HCT116 (cell line): ENCODE measurements at regions not wholly inside any gene's neighbourhood (a gene's known extent, or its start where the extent isn't known, plus 50 kb on each side); places are given as distances from the start of the nearest gene placed in this dataset.

Experiments
- ATAC-seq: fragments of 200-7000 bp; cut with Tn5 transposase; 2 replicates; pipeline ENCODE4 v1.9.1; 2020; ENCODE audit warnings: mild to moderate bottlenecking, moderate library complexity
- BruUV-seq: library from RNA; stranded (reverse); fragments of 400-500 nt; replicated peaks from 2 replicates; lab custom pipeline; 2021; lab: Mats Ljungman, UMichigan
- CTCF ChIA-PET: fragments of 300-600 bp; sonication (Branson Sonifier 250); formaldehyde crosslinking; loops from one replicate; lab custom pipeline; 2021; ENCODE audit warnings: antibody characterized with exemption; lab: Charles Lee
- POLR2A ChIA-PET: fragments of 300-600, 350-600 bp; sonication (Branson Sonifier 250); formaldehyde crosslinking; loops from one replicate; lab custom pipeline; 2021; ENCODE audit warnings: antibody characterized with exemption; lab: Charles Lee
- RAD21 ChIA-PET, 2 experiments: fragments of 300-600 bp; sonication (Branson Sonifier 250); formaldehyde crosslinking; loops; one replicate each; lab custom pipeline; 2023; ENCODE audit warnings: low total read pairs in 2 of 2; ENCODE audit not compliant: uncharacterized antibody in 2 of 2, unreplicated experiment in 2 of 2, low non-redundant PET in 1 of 2; lab: Charles Lee
- DNase-seq: peaks from one replicate; pipeline ENCODE4 v3.0.0-alpha.2; 2010; ENCODE audit warnings: low read depth, low spot score
- H2AFZ ChIP-seq: fragments of 200-600 bp; shearing (Covaris generic), sonication (generic); 2 replicates; pipeline ENCODE4 v1.6.1; 2017; ENCODE audit warnings: low read depth, mixed run types, mixed read lengths, antibody characterized with exemption, low read length; ENCODE audit not compliant: poor library complexity, severe bottlenecking
- H3K27ac ChIP-seq: 2 replicates; pipeline ENCODE4 v1.5.1; 2012; ENCODE audit warnings: low read depth, low read length
- H3K27me3 ChIP-seq: fragments of 200-600 bp; sonication (generic); 2 replicates; pipeline ENCODE4 v1.6.1; 2016; ENCODE audit warnings: mixed run types, low read length, mixed read lengths; ENCODE audit not compliant: insufficient read depth
- H3K36me3 ChIP-seq, 2 experiments: fragments of 200-500 bp in 1 of 2; fragments of 200-600 bp in 1 of 2; sonication (Bioruptor generic) in 1 of 2; sonication (generic) in 1 of 2; 2 replicates each; pipeline versions ENCODE4 v1.5.1 to v1.6.1; 2014 to 2016; ENCODE audit warnings: low read length in 2 of 2, inconsistent platforms in 1 of 2, mixed read lengths in 1 of 2, mixed run types in 1 of 2; ENCODE audit not compliant: insufficient read depth in 2 of 2, control insufficient read depth in 1 of 2
- H3K4me1 ChIP-seq, 2 experiments: fragments of 200-600 bp in 1 of 2; sonication (generic) in 1 of 2; 2 replicates each; pipeline versions ENCODE4 v1.5.1 to v1.6.1; 2012 to 2017; ENCODE audit warnings: low read length in 2 of 2, inconsistent platforms in 1 of 2, mild to moderate bottlenecking in 1 of 2, mixed read lengths in 1 of 2, mixed run types in 1 of 2, moderate library complexity in 1 of 2; ENCODE audit not compliant: insufficient read depth in 2 of 2, control insufficient read depth in 1 of 2
- H3K4me2 ChIP-seq: fragments of 200-600 bp; sonication (generic); 2 replicates; pipeline ENCODE4 v1.6.1; 2017; ENCODE audit warnings: mixed run types, low read length, mixed read lengths
- H3K4me3 ChIP-seq, 2 experiments: fragments of 200-600 bp in 1 of 2; sonication (generic) in 1 of 2; replicated peaks in 1 of 2; 2 replicates each; pipeline ENCODE4 v1.5.1; 2011 to 2016; ENCODE audit warnings: low read length in 2 of 2, control low read depth in 1 of 2, low read depth in 1 of 2, mild to moderate bottlenecking in 1 of 2, mixed read lengths in 1 of 2, mixed run types in 1 of 2
- H3K79me2 ChIP-seq: fragments of 200-600 bp; sonication (generic); 2 replicates; pipeline ENCODE4 v1.6.1; 2017; ENCODE audit warnings: mild to moderate bottlenecking, mixed run types, low read length, moderate library complexity, mixed read lengths; ENCODE audit not compliant: insufficient read depth
- H3K9ac ChIP-seq: fragments of 200-600 bp; sonication (generic); 2 replicates; pipeline ENCODE4 v1.6.1; 2016; ENCODE audit warnings: low read length, mixed read lengths
- H3K9me2 ChIP-seq: fragments of 200-600 bp; sonication (generic), shearing (Covaris generic); 2 replicates; pipeline ENCODE4 v1.6.1; 2017; ENCODE audit warnings: mixed run types, mild to moderate bottlenecking, moderate library complexity; ENCODE audit not compliant: insufficient read depth
- H3K9me3 ChIP-seq, 2 experiments: fragments of 200-500 bp in 1 of 2; fragments of 200-600 bp in 1 of 2; sonication (Bioruptor generic) in 1 of 2; sonication (generic) in 1 of 2; 2 replicates each; pipeline ENCODE4 v1.6.1; 2014 to 2017; ENCODE audit warnings: low read length in 2 of 2, mixed read lengths in 2 of 2, inconsistent platforms in 1 of 2, low read depth in 1 of 2, mild to moderate bottlenecking in 1 of 2, mixed run types in 1 of 2, moderate library complexity in 1 of 2; ENCODE audit not compliant: control insufficient read depth in 1 of 2, insufficient read depth in 1 of 2
- H4K20me1 ChIP-seq: fragments of 200-600 bp; sonication (generic), shearing (Covaris generic); 2 replicates; pipeline ENCODE4 v1.6.1; 2017; ENCODE audit warnings: mixed run types, mild to moderate bottlenecking, moderate library complexity; ENCODE audit not compliant: insufficient read depth
- CBX3 ChIP-seq: IDR thresholded peaks from 2 replicates; pipeline ENCODE4 v1.6.1; 2012; ENCODE audit warnings: low read depth
- CEBPB ChIP-seq: IDR thresholded peaks from 2 replicates; pipeline ENCODE4 v1.6.1; 2012; ENCODE audit warnings: low read depth
- EGR1 ChIP-seq: IDR thresholded peaks from 2 replicates; pipeline ENCODE4 v1.6.1; 2012; ENCODE audit warnings: low read depth
- ELF1 ChIP-seq: IDR thresholded peaks from 2 replicates; pipeline ENCODE4 v1.6.1; 2012; ENCODE audit warnings: low read depth, borderline replicate concordance
- EZH2 ChIP-seq: fragments of 200-600 bp; sonication (generic); IDR thresholded peaks from 2 replicates; pipeline ENCODE4 v1.6.1; 2017; ENCODE audit warnings: antibody characterized with exemption, mixed run types
- EZH2phosphoT487 ChIP-seq: fragments of 200-600 bp; IDR thresholded peaks from 2 replicates; pipeline ENCODE4 v1.6.1; 2018; ENCODE audit warnings: antibody characterized with exemption, borderline replicate concordance
- FOSL1 ChIP-seq: IDR thresholded peaks from 2 replicates; pipeline ENCODE4 v1.6.1; 2012; ENCODE audit warnings: low read depth
- JUND ChIP-seq: IDR thresholded peaks from 2 replicates; pipeline ENCODE4 v1.6.1; 2012
- POLR2A ChIP-seq: IDR thresholded peaks from 2 replicates; pipeline ENCODE4 v1.7.0; 2011; ENCODE audit warnings: borderline replicate concordance; ENCODE audit not compliant: insufficient read depth, insufficient read length; ENCODE audit errors: extremely low read depth
- POLR2AphosphoS5 ChIP-seq: IDR thresholded peaks from 2 replicates; pipeline ENCODE4 v1.6.1; 2011; ENCODE audit warnings: mild to moderate bottlenecking, low read depth, low read length, moderate library complexity
- RAD21 ChIP-seq: IDR thresholded peaks from 2 replicates; pipeline ENCODE4 v1.6.1; 2012; ENCODE audit warnings: low read depth, mild to moderate bottlenecking
- SIN3A ChIP-seq: IDR thresholded peaks from 2 replicates; pipeline ENCODE4 v1.6.1; 2012; ENCODE audit warnings: low read depth
- SRF ChIP-seq: IDR thresholded peaks from 2 replicates; pipeline ENCODE4 v1.6.1; 2012; ENCODE audit warnings: low read depth
- TCF7L2 ChIP-seq: IDR thresholded peaks from 2 replicates; pipeline ENCODE4 v1.7.0; 2011; ENCODE audit warnings: borderline replicate concordance, inconsistent platforms; ENCODE audit not compliant: insufficient read depth, insufficient read length; ENCODE audit errors: extremely low read depth
- ZFX ChIP-seq: fragments of 450-650 bp; IDR thresholded peaks from 2 replicates; pipeline ENCODE4 v1.6.1; 2017
- ZNF274 ChIP-seq: fragments of 200-500 bp; sonication (Bioruptor generic); IDR thresholded peaks from 2 replicates; pipeline ENCODE4 v1.6.1; 2014; ENCODE audit warnings: mild to moderate bottlenecking, low read depth, low read length, inconsistent platforms
- intact Hi-C: fragments of 100-400 bp; cut with micrococcal nuclease; formaldehyde crosslinking; loops from 2 replicates; pipeline ENCODE4 v1.10.0; 2022
- TF ChIP-seq, protein P1 (sequence below), 3 experiments: fragments of 200-600 bp in 1 of 3; sonication (generic) in 1 of 3; IDR thresholded peaks in 2 of 3; conservative IDR thresholded peaks in 1 of 3; 2 replicates each; pipeline ENCODE4 v1.5.1; 2012 to 2017; ENCODE audit warnings: low read depth in 2 of 3, low read length in 2 of 3, antibody characterized with exemption in 1 of 3, borderline replicate concordance in 1 of 3, control low read depth in 1 of 3, mild to moderate bottlenecking in 1 of 3, mixed read lengths in 1 of 3, mixed run types in 1 of 3, moderate library complexity in 1 of 3; ENCODE audit not compliant: insufficient read depth in 1 of 3
- TF ChIP-seq, protein P2 (sequence below): IDR thresholded peaks from 2 replicates; pipeline ENCODE4 v1.6.1; 2012
- TF ChIP-seq, protein P3 (sequence below): IDR thresholded peaks from 2 replicates; pipeline ENCODE4 v1.6.1; 2012
- TF ChIP-seq, protein P4 (sequence below): IDR thresholded peaks from 2 replicates; pipeline ENCODE4 v1.6.1; 2012; ENCODE audit warnings: low read depth

DNA sequence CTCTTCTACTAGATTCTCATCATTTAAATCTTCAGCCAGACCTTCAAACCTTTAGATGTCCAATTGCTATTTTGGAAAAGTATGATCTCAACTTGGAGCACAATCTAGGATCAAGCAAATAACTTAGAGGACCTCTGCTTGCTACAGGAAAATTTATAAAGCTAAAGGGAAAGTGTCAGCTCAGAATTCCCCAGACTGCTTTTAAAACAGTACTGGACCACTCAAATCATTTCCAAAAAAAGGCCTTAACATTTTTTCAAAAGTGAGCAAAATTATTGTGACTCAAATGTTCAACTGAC is 169.8 kb downstream of the PARM1 start:
- DNase-seq (no peak), ATAC-seq (no peak)
- no peak overlapping the region for H3K4me2 ChIP-seq
- no peaks in the 10 kb centered on the region for H3K4me1 ChIP-seq
- no peaks in the 10 kb centered on the region for H3K79me2 ChIP-seq
- H3K27ac ChIP-seq: no peak overlapping the region
- no peaks in the 10 kb centered on the region for H4K20me1 ChIP-seq
- RAD21 ChIA-PET: no interaction called here
- no peaks in the 10 kb centered on the region for H3K27me3 ChIP-seq
- intact Hi-C loops: no loop called here
- H3K9me3 ChIP-seq: no peaks in the 10 kb centered on the region
- H3K9ac ChIP-seq: no peak overlapping the region
- H3K36me3 ChIP-seq: no peaks in the 10 kb centered on the region
- CTCF ChIA-PET: no interaction called here
- H2AFZ ChIP-seq: no peak overlapping the region
- POLR2A ChIA-PET: no interaction called here
- no peak overlapping the region for H3K4me3 ChIP-seq
- BruUV-seq: no TSS peak
- TF ChIP-seq EZH2 (no peak), POLR2A (no peak), CBX3 (no peak), SRF (no peak), EZH2phosphoT487 (no peak), ZFX (no peak), ELF1 (no peak), EGR1 (no peak), CEBPB (no peak), RAD21 (no peak), SIN3A (no peak), FOSL1 (no peak), POLR2AphosphoS5 (no peak), TCF7L2 (no peak), JUND (no peak), ZNF274 (no peak)
- TF ChIP-seq, protein P1, sequence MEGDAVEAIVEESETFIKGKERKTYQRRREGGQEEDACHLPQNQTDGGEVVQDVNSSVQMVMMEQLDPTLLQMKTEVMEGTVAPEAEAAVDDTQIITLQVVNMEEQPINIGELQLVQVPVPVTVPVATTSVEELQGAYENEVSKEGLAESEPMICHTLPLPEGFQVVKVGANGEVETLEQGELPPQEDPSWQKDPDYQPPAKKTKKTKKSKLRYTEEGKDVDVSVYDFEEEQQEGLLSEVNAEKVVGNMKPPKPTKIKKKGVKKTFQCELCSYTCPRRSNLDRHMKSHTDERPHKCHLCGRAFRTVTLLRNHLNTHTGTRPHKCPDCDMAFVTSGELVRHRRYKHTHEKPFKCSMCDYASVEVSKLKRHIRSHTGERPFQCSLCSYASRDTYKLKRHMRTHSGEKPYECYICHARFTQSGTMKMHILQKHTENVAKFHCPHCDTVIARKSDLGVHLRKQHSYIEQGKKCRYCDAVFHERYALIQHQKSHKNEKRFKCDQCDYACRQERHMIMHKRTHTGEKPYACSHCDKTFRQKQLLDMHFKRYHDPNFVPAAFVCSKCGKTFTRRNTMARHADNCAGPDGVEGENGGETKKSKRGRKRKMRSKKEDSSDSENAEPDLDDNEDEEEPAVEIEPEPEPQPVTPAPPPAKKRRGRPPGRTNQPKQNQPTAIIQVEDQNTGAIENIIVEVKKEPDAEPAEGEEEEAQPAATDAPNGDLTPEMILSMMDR (IDR thresholded peaks at IDR 0.05 in 2 of 3, conservative IDR thresholded peaks at IDR 0.05 in 1 of 3; ENCODE audit: borderline replicate concordance in 1 of 3, insufficient read depth in 1 of 3, low read depth in 2 of 3, low read length in 2 of 3): no peak
- TF ChIP-seq, protein P2, sequence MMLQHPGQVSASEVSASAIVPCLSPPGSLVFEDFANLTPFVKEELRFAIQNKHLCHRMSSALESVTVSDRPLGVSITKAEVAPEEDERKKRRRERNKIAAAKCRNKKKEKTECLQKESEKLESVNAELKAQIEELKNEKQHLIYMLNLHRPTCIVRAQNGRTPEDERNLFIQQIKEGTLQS: no peak
- TF ChIP-seq, protein P3, sequence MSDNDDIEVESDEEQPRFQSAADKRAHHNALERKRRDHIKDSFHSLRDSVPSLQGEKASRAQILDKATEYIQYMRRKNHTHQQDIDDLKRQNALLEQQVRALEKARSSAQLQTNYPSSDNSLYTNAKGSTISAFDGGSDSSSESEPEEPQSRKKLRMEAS: no peak
- TF ChIP-seq, protein P4, sequence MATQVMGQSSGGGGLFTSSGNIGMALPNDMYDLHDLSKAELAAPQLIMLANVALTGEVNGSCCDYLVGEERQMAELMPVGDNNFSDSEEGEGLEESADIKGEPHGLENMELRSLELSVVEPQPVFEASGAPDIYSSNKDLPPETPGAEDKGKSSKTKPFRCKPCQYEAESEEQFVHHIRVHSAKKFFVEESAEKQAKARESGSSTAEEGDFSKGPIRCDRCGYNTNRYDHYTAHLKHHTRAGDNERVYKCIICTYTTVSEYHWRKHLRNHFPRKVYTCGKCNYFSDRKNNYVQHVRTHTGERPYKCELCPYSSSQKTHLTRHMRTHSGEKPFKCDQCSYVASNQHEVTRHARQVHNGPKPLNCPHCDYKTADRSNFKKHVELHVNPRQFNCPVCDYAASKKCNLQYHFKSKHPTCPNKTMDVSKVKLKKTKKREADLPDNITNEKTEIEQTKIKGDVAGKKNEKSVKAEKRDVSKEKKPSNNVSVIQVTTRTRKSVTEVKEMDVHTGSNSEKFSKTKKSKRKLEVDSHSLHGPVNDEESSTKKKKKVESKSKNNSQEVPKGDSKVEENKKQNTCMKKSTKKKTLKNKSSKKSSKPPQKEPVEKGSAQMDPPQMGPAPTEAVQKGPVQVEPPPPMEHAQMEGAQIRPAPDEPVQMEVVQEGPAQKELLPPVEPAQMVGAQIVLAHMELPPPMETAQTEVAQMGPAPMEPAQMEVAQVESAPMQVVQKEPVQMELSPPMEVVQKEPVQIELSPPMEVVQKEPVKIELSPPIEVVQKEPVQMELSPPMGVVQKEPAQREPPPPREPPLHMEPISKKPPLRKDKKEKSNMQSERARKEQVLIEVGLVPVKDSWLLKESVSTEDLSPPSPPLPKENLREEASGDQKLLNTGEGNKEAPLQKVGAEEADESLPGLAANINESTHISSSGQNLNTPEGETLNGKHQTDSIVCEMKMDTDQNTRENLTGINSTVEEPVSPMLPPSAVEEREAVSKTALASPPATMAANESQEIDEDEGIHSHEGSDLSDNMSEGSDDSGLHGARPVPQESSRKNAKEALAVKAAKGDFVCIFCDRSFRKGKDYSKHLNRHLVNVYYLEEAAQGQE: no peak
- no peaks in the 10 kb centered on the region for H3K9me2 ChIP-seq
